GM19239 (cell line): ENCODE measurements at regions not wholly inside any gene's neighbourhood (a gene's known extent, or its start where the extent isn't known, plus 50 kb on each side); places are given as distances from the start of the nearest gene placed in this dataset.
"Not testable (repeated sequence)": the region's sequence is repeated elsewhere in the genome, so short reads cannot be mapped to it uniquely, and the experiment has no call there.

Experiments
- DNase-seq: peaks from one replicate; pipeline ENCODE4 v3.0.0; 2011; ENCODE audit warnings: low spot score; ENCODE audit not compliant: insufficient read length
- FAIRE-seq: peaks from 2 replicates; lab custom pipeline; 2011; peaks lifted over from hg19 to GRCh38; lab: Jason Lieb, UNC

GRCh38 chr14:84303140-84303539, 1226.8 kb upstream of the FLRT2 start:
- no peak for DNase-seq
- FAIRE-seq = no peak

- DNase-seq (no peak), FAIRE-seq (no peak)
Observed at GRCh38 chr14:84312551-84312950, 1217.4 kb upstream of the FLRT2 start.

GRCh38 chr14:84323450-84323849, 1206.5 kb upstream of the FLRT2 start:
- DNase-seq (no peak), FAIRE-seq (no peak)

- FAIRE-seq (no peak), DNase-seq (no peak)
Observed at GRCh38 chr14:84323978-84324377, 1206.0 kb upstream of the FLRT2 start.

GRCh38 chr14:84336433-84336832, 1193.5 kb upstream of the FLRT2 start:
- FAIRE-seq = no peak
- no peak for DNase-seq

GRCh38 chr14:84340938-84341337, 1189.0 kb upstream of the FLRT2 start:
- FAIRE-seq = no peak

GRCh38 chr14:84341867-84342266, 1188.1 kb upstream of the FLRT2 start:
- not testable (repeated sequence) for FAIRE-seq

More at GRCh38 chr14:84340938-84341337, 1189.0 kb upstream of the FLRT2 start:
- no peak for DNase-seq

GRCh38 chr14:84343656-84344055, 1186.3 kb upstream of the FLRT2 start:
- FAIRE-seq (no peak), DNase-seq (no peak)

More at GRCh38 chr14:84341867-84342266, 1188.1 kb upstream of the FLRT2 start:
- not testable (repeated sequence) for DNase-seq

GRCh38 chr14:84351646-84352045, 1178.3 kb upstream of the FLRT2 start:
- DNase-seq = no peak
- FAIRE-seq = no peak

GRCh38 chr14:84361476-84361875, 1168.5 kb upstream of the FLRT2 start:
- DNase-seq = no peak
- FAIRE-seq = no peak

GRCh38 chr14:84375235-84375634, 1154.7 kb upstream of the FLRT2 start:
- FAIRE-seq (no peak), DNase-seq (no peak)

- no peak for FAIRE-seq
- DNase-seq = no peak
Observed at GRCh38 chr14:84390010-84390409, 1139.9 kb upstream of the FLRT2 start.

GRCh38 chr14:84397631-84398030, 1132.3 kb upstream of the FLRT2 start:
- FAIRE-seq (no peak), DNase-seq (no peak)

- FAIRE-seq (no peak), DNase-seq (no peak)
Observed at GRCh38 chr14:84399296-84399910, 1130.5 kb upstream of the FLRT2 start.

- no peak for DNase-seq
- no peak for FAIRE-seq
Observed at GRCh38 chr14:84401631-84402030, 1128.3 kb upstream of the FLRT2 start.

GRCh38 chr14:84403585-84403984, 1126.4 kb upstream of the FLRT2 start:
- FAIRE-seq (no peak), DNase-seq (no peak)

GRCh38 chr14:84404246-84404645, 1125.7 kb upstream of the FLRT2 start:
- DNase-seq = no peak
- no peak for FAIRE-seq

GRCh38 chr14:84409435-84409834, 1120.5 kb upstream of the FLRT2 start:
- DNase-seq = no peak

GRCh38 chr14:84410344-84410743, 1119.6 kb upstream of the FLRT2 start:
- no peak for FAIRE-seq
- no peak for DNase-seq

More at GRCh38 chr14:84409435-84409834, 1120.5 kb upstream of the FLRT2 start:
- FAIRE-seq = no peak

GRCh38 chr14:84420221-84420620, 1109.7 kb upstream of the FLRT2 start:
- FAIRE-seq = no peak

GRCh38 chr14:84421621-84422020, 1108.3 kb upstream of the FLRT2 start:
- DNase-seq = no peak
- FAIRE-seq = no peak

More at GRCh38 chr14:84420221-84420620, 1109.7 kb upstream of the FLRT2 start:
- DNase-seq = no peak

GRCh38 chr14:84425968-84426367, 1104.0 kb upstream of the FLRT2 start:
- FAIRE-seq (no peak), DNase-seq (no peak)
